ENCODE measurements at regions not wholly inside any gene's neighbourhood (a gene's known extent, or its start where the extent isn't known, plus 50 kb on each side); places are given as distances from the start of the nearest gene placed in this dataset.
"Not testable (repeated sequence)": the region's sequence is repeated elsewhere in the genome, so short reads cannot be mapped to it uniquely, and the experiment has no call there.

DNA sequence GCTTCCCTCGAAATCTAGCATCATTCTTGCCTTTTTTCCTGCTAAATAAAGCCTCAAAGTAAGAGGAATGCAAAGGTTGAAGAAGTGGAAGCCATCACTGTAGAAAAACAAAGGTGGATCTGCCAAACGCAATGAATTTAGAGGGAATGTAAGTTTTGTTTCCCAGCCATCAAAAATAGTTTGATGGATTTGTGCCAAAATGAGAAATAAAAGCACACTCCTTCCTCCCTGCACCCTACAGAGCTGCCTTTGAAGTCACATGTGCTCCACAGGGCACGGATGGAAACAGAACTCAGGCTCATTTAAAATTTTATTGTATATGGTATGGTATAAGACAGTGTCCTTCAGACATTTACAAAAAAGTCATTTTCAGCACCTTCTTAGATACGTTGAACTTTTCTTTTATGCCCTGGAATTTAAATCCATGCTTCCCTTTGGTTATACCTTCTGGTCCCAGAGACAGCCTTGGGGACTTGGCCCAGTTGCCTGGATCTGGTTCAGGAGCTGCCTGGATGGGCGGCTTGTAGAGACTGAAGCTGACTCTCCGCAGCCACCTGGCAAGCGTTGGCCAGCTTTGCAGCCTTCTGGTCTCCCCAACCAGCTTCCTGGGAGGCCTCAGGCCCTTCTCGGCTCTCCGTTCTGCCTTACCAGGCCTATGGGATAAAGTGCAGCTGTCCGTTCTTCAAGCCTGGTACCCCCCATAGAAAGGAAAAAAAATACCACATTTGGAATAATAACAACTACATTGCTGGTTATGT, 228.5 kb upstream of the NEBL start:
- DNase-seq: no peak

DNA sequence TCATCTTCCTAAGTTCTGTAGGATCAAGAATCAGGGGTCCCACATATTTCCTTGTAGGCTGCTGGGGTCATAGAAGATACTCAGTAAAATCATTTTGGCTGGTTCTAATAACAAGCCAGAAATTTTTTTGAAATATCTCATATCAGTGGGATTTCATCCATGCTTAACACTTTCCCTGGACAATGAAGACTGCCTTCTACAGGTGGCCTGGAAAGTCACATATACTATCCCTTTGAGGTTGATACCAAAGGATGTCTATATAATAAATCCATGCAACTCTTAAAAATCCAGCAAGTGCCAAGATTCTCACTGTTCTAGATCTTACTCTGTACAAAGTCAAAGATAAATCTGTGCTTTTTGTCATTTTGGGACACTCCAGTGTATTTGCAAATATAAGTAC, 225.8 kb upstream of the NEBL start:
- no peak for DNase-seq

DNA sequence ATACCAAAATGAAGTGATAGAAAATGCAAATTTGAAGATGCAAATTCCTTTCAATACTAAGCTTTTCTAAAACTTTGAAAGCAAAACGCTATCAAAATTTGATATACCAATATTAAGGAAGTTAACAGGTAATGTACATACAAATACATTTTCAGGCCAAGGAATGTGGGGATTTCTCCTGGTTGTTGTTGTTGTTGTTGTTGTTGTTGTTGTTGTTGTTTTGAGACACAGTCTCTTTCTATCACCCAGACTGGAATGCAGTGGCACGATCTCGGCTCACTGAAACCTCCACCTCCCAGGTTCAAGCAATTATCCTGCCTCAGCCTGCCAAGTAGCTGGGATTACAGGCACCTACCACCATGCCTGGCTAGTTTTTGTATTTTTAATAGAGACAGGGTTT, 224.7 kb upstream of the NEBL start:
- not testable (repeated sequence) for DNase-seq

DNA sequence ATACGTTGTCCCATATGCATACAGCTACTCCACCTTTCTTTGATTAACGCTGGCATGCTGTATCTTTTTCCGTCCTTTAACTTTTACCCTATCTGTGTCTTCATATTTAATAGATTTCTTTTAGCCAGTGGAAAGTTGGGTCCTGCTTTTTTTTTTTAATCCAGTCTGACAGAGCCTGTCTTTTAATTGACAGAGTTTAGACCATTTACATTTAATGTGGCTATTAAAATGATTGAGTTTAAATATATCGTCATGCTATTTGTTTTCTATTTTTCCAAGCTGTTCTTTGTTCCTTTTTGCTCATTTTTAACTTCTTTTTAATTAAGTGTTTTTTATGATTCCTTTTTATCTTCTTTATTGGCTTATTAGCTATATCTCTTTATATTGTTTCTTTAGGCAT, 217.6 kb upstream of the NEBL start:
- DNase-seq: no peak

DNA sequence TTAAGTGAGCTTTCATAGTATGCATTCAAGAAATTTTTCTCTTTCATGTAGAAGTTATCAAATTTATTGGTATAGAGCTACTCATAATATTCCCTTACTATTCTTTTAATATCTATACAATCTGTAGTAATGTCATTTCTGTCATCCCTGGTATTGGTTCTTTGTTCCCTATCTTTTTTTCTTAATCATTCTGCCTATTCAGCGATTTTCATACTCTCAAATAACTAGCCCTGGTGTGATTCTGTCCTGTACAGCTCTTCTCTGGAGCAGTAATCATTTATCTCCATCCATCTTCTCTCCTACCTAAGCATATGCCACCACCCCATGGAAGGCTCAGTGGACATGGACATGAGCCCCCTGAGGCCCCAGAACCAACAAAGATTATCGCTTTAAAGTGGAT, 213.2 kb upstream of the NEBL start:
- DNase-seq: no peak

DNA sequence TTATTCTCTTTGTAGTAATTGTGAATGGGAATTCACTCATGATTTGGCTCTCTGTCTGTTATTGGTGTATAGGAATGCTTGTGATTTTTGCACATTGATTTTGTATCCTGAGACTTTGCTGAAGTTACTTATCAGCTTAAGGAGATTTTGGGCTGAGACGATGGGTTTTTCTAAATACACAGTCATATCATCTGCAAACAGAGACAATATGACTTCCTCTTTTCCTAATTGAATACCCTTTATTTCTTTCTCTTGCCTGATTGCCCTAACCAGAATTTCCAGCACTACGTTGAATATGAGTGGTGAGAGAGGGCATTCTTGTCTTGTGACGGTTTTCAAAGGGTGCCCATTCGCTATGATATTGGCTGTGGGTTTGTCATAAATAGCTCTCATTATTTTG, 209.8 kb upstream of the NEBL start:
- not testable (repeated sequence) for DNase-seq

DNA sequence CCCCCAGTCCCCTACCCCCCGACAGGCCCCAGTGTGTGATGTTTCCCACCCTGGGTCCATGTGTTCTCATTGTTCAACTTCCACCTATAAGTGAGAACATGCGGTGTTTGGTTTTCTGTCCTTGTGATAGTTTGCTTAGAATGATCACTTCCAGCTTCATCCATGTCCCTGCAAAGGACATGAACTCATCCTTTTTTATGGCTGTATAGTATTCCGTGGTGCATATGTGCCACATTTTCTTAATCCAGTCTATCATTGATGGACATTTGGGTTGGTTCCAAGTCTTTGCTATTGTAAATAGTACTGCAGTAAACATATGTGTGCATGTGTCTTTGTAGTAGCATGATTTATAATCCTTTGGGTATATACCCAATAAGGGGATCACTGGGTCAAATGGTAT, 208.2 kb upstream of the NEBL start:
- DNase-seq: not testable (repeated sequence)

DNA sequence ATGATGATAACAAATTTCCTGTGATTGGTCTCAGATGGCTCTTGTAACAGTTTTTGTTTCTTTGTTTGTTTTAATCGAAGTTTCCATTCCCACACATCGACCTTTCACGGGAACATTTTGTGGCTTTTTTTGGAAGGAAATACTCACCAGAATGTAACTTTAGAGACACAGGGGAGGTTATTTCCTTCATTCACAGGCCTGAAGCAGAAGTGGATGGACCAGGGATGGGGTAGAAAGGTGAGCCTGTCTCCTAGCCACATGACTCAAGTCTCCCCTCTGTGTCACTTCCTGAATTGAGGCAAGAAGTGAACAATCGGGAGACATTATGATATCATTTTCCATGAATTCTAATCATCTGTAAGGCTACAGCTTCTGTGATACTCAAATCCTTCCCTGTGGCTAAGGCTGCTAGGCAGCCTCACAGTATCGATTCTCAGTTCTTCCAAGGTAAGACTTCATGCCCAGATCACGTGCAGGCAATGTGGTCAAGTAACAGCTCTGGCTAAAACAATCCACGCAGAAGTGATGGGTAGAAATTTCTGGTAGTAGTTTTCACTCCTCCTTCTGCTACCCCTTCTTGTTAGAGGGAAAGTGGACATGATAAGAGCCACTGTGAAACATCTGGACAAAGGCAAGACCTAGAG, 203.9 kb upstream of the NEBL start:
- no peak for DNase-seq

DNA sequence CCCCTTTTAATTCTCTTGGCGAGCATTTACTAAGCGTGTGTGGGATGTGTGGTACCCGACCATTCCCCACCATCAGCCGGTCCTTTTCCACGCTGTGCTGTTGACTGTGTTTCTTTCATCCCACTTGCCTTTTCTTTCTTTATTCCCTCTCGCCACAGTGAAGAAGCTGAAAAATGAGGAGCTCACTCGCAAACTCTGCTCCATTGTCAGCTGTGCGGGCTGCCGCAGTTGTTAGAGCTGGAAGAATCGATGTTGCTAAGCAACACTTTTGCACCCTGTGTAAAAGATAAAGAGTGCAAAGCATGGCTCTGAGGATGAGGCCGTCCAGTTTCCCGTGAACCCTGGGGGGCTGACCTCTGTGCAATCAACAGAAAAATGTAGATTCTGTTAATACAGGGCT, 203.1 kb upstream of the NEBL start:
- no peak for DNase-seq

DNA sequence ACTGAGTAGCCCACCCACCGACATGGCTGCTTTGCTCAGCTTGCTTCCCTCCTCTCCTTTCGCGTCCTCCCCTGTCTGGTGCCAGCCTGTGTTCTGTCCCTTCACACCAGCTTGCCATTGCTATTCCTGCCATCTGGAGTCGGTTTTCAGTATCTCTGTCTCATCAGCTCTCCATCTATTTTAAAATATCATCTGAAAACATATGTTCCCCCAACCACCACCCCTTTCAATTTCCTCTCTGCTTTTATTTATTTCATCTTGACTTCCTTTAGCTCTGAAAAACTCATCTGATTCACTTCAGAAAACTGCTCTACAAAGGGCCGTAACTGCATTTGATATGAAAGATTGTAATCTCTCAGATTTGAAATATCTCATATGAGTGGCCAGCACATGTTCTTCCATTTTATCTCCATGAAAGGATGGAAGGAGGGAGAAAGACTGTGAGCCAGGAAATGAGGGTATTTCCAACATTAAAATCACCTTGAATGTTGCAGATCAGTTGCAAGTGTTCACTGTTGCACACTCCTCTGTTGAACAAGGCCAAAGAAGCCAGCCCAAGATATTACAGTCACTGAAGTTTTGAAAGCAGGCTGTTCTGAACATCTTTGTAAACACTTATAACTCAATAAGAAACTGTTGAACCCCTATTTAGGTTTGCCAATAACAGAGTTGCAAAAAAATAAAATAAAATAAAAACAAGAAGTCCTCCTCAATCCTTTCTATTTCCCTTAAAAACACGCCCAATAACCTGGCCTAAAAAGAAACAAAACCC, 202.4 kb upstream of the NEBL start:
- DNase-seq: no peak

DNA sequence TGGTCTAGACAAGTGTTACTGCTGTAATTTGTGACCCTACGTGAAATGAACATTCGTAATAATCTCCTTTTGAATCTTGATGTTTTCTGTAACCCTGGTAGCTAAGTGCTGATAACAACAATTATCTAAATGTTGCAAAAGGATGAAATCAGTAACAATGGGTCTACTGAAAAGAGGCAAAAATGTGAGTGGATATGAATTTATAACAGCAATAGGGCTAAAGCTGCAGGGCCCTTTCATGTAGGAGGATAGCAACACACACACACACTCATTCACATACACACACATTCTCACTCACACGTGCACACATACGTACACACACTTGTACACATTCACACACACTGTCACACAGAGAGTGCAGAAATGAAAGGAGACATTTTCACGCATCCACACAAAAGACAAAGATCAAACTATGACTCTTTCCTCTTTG, 200.8 kb upstream of the NEBL start:
- DNase-seq: no peak

DNA sequence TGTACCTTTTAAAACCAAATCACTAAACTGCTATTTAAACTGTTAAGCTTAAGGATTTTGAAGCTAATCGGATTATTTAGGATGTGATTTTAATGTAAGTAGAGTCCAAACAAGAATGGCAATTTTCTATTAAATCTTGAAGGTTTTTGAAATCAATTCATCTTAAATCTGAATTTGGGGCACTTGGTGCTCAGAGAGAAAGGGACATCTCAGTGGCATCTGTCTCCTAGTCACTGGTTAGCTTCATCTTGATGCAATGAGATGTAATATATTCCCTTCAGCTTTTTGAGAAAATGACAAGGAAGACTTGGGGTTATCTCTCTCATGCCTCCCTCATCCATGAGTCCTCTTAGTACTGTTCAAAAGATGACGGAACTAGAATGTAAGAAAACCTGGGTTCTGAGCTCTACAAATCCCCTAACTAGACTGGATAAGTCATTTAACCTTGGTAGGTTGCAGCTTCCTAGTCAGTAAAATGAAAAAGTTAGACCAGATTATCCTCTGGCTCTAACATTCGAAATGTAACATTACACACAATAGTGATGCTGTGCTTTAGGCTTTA, 198.5 kb upstream of the NEBL start:
- DNase-seq: no peak

DNA sequence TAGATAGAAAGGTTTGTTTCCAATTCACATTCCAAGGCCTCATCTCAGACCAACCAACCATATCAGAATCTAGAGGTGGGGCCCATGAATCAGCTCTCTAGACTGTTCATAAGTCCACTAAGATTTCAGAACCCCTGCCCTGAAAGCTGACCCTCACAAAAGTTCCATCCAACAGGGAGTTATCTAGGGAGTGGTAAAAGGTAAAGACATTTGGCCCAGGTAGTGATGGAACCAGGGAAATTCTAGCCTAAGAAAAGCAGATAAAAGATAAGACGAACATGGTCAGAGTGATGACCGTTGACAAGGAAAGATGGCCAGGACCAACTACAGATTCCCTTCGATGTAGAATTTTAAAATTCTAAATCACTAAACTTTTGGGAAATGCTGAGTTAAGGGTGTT, 198.0 kb upstream of the NEBL start:
- no peak for DNase-seq

DNA sequence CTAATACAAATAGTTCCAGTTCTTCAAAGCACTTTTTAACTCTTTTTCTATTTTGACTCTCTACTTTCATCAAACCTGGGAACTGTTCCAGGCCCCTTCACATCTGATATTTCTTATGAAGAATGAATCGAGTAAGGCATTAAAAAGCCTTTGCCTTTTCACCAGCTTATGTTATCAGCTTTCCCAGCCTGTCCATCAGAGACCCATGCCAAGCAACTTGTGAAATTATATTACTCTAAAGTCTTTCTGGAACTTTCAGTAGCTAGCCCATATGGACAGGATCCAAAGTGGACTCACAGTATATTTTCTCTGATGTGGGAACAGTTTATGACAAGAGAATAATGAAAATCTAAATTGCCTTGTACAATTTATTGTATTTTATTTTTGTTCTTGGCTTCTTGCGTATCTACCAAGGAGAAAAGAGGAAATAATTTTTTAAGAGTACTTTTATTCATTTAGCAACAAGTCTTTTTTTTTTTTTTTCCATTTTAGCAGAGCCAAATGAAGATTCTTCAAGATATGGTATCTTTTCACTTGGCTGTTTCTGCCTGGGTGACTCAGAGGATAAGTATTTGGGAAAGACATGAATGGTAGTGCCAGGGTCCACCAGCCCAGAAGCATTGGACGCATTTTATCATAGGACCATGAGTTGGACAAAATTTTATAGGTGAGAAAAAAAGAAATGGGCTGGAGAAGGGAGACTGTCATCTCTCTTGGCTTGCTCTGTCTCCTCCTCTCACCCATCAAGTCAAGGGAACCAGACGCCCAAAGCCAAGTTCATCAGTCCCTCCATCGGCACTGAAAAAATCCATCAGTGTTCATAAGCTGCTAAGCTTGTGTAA, 195.8 kb upstream of the NEBL start:
- DNase-seq: no peak

DNA sequence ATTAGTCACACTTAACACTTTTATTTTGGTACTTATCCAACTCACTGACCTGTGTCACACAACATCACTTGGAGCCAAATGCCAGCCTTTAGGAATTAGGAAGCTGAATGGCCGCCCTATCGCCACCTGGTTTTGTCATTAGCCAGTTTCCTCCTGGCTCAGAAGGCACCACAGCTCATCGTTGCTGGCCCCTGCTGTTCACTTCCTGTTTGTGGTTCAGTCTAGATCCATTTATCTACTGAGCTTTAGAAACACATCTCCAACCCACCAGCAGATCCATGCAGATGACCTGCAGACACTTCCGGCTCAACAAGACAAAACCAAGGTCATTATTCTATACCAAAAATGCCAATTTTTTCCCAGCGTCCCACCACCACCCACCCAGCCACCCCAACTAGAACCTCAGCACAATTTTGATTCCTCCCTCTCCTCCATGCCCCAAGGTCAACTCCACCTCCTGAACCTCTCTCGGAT, 193.5 kb upstream of the NEBL start:
- DNase-seq: no peak

DNA sequence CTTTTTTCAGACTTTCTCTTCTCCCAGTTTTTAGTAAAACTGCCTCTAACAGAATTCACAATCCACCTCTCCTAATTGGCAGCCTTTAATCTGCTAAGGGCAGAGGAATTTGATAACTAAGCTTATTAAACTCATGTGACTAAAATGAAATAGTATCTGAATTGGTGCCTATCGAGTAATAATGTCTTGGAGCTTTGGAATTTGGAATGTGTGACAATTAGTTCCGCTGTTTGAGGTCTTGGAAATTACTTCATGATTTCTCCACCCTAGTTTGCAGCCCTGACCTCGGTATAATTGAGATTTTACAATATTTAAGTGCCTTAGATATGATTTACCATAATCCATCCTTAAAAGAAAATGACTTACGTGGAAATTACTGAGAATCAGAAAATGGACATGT, 190.4 kb upstream of the NEBL start:
- DNase-seq: no peak

DNA sequence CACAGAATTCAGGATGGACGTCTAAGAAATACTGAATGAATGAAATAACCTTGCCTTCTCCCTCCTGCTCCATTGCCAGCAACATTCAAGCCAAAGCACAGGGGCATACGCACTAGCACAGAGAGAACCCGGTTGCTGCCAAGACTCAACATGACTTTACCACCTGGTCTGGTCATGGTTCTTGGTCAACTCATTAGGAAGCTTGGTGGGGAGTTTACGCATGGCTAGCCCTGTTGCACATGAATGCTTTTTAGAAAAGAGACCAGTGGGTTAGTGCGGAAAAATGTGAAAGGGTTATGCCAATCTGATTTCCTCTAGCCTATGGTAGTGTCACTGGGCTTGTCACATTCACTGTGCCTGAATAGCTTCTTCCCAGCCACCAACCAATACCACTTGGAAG, 187.6 kb upstream of the NEBL start:
- DNase-seq: no peak

DNA sequence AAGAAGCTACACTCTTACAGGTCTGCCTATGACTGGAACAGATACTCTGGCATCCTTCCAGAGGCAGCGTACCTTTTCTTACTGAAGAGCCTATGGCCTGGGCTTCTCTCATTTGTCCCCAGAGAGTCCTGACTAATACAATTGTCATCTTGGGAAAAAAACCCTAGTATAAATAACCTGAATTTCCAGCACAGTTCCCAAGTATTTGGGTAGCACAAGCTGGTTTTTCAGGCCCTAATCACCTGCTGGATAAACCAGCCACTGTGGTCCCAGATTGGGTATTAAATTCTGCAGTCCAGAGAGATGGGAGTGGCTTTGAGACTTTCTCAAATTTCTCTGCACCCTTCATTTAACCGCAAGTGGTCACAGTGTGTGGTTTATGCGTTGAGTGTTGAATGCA, 186.8 kb upstream of the NEBL start:
- DNase-seq: no peak

DNA sequence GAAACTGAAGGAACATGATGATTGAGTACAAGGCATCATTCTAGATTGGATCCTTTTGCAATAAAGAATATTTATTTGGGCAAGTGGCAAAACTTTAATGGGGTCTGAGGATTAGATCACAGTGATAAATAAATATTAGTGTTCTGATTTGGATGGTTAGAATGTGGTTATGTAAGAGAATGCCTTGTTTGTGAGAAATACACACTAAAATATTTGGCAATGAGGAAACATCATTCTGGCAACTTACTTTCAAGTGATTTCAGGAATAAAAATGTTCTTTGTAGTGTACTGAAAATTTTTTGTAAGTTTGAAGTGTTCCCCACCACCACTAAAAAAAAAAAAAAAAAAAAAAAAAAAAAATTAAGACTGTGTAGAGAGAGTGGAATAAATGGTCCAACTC, 185.1 kb upstream of the NEBL start:
- no peak for DNase-seq

DNA sequence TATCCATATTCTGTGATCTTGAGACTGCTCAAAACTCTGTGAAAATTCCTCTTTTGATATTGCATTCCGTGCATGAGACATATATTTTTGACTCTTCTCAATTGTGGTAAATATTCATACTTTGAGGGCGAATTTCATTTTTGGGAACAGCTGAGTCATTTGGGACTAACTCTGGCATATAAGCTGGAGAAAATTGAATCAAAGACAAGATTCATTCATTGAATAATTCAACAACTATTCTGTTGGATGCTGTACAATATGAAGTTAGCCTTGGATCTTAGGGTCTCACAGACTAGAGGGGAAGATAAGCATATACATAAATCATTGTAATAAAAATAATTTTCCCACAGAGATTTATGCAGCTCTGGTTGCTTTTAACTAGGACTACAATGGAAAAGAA, 183.2 kb upstream of the NEBL start:
- DNase-seq: no peak

DNA sequence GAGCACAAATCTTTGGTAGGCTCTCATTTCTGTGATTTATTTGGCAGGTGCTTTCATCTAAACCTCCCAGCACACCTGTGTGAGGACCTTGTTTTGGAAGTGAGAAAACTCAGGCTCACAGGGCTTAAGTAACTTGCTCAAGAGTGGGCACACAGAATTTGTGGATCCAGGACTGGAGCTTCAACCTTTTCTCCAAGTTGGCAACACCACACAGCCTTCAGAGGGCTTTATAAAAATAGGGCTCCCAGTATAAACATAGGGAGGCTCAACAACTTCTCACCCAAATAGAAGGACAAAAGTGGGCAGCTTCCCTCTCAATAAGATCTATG, 182.2 kb upstream of the NEBL start:
- no peak for DNase-seq

DNA sequence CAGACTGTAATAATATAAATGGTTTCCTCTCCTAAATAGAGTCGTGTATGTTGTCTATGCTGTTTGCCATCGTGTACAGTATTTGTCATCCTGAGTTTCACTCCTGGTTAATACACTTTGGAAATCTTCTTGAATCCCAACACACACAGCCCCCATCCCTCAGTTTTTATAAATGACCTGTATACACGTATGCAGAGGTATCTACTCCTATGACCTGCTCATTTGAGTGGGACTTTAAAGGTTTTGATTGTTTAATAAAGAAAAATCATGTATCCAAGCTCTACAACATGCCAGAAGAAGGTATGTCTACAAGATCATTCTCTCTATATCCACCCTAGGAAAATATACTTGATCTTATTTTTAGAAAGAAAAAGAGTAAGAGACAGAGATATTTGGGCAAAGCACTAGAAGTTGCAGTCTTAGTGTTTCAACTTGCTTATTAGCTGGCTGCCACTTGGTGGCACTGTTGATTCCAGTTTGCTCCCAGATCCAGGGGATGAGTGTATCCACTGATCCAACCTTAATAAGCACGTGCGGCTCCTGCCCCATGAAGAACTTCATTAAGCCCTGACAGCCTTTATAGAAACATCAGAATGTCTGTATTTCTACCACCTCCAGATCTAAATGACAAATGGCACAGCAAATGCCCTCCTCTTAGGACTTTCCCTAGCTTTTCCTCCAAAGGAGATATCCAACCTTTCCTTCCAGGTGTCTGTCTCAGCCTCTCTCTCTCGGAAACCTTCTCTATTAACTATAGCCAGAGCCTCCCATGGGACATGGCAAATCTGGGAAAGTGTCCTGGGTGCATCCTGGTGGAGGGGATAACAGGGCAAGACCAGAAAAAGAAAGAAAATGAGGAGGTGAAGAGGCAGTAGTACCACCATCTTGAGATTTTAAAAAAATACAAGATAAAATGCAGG, 181.6 kb upstream of the NEBL start:
- DNase-seq: peak in 1 of 2 donors; percentile 12
